Suppressor macrophage treated with lipopolysaccharide for 1 hour (primary cell): ENCODE measurements at regions not wholly inside any gene's neighbourhood (a gene's known extent, or its start where the extent isn't known, plus 50 kb on each side); places are given as distances from the start of the nearest gene placed in this dataset.
"Not testable (repeated sequence)": the region's sequence is repeated elsewhere in the genome, so short reads cannot be mapped to it uniquely, and the experiment has no call there.

Experiments used
- DNase-seq, 3 donors: peaks; one replicate each; pipeline ENCODE4 v3.0.0-alpha.2; 2020 to 2022

DNA sequence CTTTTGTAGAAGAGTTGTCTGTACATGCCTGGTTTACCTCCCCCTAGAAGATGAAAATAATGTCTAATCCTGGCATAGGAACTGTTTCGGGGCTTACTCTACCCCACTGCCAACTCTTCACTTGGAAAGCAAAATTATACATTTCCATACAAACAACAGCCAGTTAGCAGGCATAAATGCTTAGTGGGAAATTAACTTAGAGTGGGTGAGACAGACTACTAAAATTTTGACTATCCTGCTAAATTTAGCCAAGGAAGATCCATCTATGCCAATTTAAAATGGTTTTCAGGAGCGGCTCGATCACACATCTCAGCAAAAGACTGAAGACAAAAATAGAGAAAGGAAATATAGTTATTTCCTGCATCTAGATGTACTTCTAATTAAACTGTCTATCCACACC lies 221.2 kb downstream of the TPBG start:
- DNase-seq: no peak

DNA sequence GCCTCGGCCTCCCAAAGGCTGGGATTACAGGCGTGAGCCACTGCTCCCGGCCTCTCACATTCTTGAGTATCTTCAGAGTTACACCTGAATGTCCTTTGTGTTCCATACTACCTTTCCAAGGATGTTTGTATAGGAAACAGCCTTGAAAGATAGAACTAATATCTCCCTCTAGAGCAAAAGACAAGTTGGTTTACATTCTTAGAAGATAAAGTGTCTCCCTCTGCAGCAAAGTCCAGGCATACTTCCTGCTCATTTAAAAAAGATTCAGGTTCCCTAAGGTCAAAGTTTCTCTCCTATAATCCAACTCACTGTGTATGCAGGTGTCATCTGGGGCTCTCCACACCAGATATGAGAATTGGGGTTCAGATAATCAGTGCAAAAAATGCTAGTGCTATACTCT lies 224.4 kb downstream of the TPBG start:
- no peak for DNase-seq

DNA sequence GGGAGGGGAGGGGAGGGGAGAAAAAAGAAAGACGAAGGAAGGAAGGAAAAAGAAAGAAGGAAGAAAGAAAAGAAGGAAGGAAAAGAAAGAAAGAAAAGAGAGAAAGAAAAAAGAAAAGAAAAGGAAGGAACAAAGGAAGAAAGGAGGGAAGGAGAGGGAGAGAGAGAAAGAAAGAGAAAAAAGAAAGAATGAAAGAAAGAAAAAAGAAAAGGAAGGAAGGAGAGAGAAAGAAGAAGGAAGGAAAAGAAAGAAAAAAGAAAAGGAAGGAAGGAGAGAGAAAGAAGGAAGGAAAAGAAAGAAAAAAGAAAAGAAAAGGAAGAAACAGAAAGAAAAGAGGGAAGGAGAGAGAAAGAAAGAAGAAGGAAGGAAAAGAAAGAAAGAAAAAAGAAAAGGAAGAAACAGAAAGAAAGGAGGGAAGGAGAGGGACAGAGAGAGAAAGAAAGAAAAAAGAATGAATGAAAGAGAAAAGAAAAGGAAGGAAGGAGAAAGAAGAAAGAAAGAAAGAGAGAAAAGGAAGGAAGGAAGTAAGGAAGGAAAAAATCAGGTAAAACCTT lies 225.3 kb downstream of the TPBG start:
- no peak for DNase-seq

DNA sequence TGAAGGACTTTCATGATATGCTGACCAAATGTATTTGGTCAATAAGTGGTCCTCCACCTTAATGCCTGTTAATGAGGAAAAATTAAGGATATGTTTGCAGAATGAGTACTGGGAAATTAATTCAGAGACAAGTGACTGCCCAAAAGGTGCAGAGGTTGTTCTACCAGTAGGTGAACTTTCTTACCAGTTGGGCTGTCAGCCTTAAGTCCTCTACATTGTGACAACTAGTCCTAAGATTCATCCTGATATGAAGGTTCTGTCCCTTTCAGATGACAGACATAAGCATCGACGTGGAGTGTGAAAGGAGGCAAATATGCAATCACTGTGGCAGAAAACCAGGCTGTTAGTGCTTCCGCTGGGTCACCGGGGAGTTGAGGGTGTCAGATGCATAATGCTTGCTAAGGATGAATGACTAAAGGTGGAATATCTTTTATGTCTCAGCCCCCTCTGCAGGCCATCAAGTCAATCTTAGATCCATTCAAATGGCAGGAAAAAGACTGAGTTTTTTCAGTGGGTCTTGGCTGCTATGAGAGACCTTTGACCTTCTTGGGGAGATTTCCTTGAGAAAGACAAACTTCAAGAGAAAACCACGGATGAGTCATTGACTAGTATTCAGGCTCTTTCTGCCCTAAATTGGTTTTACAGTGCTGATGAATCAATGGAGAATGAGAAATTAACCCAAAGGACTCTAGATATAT lies 226.0 kb downstream of the TPBG start:
- DNase-seq: peak in 1 of 3 donors; percentile 9

DNA sequence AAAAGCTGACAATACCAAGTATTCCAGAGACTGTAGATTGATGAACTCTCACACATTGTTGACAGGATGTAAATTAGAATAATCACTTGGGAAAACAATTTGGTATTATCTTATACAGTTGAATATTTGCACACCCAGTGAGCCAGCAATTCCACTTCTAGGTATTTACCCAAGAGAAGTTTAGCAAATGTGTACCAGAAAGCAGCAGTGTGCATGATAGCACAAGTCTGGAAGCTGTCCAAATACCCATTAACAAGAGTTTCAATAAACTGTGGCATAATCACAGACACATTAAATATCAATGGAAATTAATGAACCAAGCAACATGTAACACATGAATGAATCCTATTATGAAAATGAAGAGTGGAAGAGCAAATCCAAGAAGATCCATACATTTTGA lies 233.6 kb downstream of the TPBG start:
- DNase-seq: no peak

DNA sequence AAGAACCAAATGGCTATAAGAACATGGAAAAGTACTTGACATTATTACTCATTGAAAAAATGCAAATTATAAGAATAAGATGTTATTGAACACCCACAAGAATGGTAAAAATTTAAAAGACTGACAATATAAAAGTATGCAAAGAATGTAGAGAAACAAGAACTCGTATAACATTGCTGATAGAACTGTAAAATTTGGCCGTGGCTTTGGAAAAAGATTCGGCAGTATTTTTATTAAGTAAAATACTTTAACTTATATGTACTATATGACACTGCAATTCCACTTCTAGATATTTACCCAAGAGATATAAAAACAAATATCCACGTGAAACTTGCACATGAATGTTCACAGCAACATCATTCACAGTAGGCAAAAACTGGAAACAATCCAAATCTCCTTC lies 239.2 kb downstream of the TPBG start:
- no peak for DNase-seq

DNA sequence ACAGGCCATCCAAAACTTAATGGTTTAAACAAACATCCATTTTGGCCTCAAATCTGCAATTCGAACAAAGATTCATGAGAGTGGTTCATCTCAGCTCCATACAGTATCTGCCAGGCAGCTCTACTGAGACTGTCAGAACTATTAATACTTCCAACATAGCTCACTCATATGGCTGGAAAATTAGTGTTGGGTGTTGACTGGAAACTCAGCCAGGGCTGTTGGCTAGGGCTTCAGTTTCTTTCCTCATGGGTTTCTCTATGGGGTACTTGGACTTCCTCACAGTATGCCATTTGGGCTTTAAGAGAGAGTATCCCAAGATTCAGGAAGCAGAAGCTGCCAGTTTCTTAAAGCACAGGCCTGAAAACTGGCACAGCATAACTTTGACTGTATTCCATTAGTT lies 240.3 kb downstream of the TPBG start:
- no peak for DNase-seq

DNA sequence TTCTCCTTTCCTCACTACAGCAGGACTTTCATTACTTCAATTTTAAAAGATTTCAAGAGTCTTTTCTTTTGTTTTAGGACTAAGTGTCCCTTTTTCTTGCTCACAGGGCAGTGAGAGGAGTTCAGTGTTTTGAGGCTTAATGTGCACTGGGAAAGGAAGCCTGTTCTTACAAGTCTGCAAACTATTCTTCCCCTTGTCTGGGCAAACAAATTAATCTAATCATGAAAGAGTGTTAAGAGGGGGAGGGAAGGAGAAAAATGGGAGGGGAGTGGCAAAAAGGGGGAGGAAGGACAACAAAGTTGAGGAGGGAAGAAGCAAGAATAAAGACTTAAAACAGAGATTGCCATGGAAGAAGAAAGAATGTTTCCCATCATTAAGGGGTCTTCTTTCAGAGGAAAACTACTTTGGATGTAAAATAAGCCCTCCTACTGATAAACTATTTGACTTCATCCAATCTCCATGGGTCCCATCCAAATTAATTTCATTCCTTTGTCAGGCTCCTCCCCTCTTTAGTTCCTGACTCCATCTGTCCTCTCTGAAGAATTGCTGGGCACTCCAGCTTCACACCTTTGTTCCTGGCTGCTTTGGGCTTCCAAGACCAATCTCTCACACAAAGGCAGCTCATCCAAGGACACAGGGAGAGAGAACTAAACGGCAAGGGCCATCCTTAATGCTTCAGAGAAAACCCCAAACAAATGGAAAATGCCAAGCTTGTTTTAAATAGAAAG lies 244.5 kb downstream of the TPBG start:
- DNase-seq: no peak

DNA sequence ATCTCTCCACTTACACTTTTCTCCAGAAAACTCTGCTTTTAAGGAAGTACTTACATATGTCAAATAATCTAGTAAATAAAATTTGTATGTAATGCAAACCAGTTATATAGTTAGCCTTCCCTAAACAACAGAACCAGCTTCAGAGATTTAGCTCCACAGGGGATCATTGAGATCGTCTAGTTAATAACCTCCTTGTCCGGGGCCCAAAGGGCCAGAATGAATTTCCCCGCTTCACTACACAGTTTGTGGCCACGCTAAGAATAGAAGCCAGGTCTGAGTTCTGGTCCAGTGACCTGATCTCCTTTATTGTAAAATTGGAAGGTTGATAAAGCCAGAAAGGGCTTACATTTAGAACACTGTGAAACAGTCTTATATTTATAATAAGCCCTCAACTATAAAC lies 245.2 kb downstream of the TPBG start:
- no peak for DNase-seq

DNA sequence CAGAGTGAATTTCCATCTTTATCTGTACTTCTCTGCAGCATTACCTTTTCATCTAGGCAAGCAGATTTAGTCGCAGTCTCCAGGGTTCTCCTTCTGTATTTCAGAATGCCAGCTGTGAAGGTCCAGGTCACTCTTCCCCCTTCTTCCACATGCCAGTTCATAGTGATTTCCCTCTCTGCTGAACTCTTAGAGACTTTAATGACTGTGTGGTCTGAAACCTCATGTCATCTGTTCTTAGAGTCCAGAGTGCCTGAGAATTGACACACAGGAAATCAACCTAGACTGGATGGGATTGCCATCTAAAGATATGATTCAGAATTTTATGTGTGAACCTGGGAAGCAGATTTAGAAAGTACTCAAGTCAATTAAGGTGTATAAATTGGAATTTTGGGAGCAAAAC lies 248.1 kb downstream of the TPBG start:
- DNase-seq: no peak

DNA sequence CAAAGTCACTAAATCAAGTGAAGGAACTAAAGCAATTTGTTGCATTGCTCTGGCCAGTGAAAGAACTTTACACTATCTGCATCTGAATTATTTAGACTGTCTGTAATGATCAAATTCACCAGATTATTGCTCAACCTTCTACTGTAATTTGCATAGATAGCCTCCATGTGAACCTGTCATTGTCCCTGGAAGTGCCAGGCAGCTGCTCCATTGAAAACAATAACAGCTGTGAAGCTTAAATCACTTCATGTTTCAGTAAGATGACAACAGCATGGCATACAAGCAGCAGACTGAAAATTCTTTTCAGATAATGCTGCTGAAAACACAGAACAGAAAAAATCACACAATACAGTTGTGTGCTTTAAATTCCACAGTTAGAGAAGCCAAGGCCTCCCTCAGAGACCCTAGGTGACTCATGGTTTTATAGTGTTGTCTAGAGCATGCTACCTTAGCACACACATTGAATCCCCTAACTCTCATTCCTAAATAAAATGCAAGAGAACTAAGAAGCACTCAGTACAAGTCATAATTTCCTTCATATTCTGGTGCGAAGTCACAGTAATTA lies 248.9 kb downstream of the TPBG start:
- no peak for DNase-seq

DNA sequence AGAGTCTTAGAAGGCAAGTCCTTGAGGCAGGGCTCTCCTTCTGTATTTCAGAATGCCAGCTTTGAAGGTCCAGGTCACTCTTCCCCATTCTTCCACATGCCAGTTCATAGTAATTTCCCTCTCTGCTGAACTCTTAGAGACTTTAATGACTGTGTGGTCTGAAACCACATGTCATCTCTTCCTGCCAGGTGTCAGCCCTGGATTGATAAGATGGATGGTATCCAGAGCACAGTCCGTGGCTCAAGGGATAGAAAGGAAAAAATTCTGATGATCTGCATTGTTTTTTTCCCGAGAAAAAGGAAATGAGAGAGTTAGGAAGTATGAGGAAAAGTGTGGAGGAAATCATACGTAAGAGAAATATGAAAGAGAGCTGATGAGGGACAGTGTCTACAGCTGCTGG lies 250.9 kb downstream of the TPBG start:
- DNase-seq: no peak

DNA sequence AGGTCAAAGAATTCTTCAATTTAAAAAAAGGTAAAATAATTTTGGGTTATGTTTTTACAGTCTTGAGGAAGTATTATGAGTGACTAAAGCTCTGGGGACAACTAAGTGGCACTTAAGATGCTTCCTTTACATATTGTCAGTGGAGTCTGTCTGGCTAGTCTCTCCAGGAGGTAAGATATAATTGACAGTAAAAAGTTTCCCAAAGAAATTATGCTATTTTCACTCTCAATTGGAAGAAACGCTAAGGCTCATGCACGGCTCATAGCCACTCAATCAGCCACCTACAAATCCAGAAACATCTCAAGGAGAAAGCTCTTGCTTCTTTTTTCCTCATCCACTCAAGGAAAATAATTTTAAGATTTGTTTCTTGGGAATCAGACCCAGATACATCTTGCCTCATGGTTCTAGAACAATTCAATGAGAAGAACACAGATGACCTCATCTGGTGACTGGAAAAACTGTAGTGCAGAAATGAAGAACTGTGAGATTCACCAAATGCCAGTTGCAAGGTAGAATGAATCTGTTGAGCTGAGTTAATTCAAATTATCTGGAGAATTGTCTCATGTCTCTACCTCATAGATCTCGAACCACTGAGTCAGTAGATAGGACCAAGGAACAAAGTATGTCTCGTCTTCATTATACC lies 252.9 kb downstream of the TPBG start:
- DNase-seq: no peak

DNA sequence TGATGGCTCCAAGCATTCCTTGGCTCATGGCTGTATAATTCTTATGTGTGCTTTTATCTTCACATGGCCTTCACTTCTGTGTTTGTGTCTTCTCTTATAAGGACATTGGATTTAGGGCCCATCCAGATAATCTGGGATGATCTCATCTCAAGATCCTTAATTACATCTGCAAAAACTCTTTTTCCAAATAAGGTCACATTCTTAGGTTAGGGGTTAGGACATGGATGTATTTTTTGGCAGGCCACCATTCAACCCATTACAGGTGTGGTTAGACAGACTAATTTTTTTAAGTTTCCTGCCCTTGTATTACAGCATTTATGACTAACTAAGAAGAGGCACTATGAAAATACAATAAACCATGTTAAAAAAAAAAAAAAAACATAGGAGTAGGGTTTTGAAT lies 254.0 kb downstream of the TPBG start:
- no peak for DNase-seq

DNA sequence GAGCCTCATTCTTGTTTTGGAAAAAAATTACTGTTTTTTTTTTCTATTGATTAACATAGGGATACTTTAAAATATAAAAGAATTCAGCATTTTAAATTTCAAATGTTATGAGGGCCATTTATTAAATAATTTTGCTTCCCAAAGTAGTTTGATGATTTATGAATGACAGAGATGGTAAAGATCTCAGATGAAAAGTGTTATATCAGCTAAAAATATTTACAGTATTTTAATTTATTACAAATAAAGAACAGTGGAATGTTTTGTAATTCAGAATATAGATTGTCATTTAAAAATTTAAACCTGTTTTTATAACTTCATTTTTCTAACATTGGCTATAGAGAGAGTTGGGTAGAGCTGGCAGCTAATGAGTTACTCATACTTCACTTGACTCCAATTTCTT lies 256.0 kb downstream of the TPBG start:
- DNase-seq: no peak

DNA sequence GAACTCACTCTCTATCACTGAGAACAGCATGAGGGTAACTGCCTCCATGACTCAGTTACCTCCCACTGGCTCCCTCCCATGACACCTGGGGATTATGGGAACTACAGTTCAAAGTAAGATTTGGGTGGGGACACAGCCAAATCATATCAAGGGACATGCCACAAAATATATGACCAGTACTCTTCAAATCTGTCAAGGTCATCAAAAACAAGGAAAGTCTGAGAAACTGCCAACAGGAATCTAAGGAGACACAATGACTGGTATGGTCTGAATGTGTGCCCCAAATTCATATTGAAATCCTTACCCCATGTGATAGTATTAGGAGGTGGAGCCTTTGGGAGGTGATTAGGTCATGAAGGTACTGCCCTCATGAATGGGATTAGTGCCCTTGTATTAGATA lies 258.8 kb downstream of the TPBG start:
- DNase-seq: no peak

DNA sequence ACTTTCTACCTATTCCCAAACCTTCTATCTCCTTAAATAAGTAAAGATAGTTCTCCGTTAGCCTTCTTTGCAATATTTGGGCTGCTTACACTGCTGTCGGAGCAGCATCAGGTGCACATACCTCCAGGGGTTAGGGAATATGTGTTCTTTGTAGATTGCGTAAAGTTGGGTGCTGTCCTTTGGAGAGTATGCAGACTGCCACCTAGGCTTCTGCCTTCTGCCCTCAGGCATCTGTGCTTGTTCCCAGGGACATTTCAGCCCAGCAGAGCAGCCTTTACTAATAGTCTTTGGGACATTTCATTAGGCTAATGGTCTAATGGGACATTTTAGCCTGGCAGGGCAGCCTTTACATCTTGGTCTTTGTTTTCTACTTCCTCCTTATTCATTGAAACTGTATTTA lies 260.6 kb downstream of the TPBG start:
- DNase-seq: no peak

DNA sequence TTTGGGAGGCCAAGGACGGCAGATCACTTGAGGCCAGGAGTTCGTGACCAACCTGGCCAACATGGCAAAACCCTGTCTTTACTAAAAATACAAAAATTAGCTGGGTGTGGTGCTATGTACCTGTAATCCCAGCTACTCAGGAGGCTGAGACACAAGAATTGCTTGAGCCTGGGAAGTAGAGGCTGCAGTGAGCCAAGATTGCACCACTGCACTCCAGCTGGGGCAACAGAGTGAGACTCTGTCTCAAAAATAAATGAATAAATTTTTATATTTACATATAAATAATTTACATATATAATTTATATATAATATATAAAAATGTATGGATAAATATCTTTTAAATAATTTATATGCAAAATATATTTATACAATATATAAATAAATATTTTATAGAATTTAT lies 263.3 kb downstream of the TPBG start:
- not testable (repeated sequence) for DNase-seq

DNA sequence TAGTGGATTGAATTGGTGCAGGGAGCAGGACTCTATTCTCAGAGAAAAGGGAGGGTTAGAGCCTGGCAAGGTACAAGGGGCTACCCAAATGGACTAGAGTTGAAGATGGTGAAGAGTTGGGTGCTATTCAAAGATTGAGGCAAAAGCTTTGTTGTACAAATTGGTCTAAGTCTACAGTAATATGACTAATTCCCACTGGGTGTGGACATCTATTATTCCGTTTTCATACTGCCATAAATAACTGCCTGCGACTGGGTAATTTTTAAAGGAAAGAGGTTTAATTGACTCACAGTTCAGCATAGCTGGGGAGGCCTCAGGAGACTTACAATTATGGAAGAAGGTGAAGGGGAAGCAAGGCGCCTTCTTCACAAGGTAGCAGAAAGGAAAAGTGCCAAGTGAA lies 266.3 kb downstream of the TPBG start:
- no peak for DNase-seq

DNA sequence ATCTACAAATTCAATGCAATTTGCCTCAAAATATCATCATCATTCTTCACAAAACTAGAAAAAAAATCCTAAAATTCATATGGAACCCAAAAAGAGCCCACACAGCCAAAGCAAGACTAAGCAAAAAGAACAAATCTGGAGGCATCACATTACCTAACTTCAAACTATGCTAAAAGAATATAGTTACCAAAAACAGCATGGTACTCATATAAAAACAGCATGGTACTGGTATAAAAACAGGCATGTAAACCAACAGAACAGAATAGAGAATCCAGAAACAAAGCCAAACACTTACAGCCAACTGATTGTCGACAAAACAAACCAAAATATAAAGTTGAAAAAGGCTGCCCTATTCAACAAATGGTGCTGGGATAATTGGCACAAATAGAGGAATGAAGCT lies 278.1 kb downstream of the TPBG start:
- DNase-seq: no peak

DNA sequence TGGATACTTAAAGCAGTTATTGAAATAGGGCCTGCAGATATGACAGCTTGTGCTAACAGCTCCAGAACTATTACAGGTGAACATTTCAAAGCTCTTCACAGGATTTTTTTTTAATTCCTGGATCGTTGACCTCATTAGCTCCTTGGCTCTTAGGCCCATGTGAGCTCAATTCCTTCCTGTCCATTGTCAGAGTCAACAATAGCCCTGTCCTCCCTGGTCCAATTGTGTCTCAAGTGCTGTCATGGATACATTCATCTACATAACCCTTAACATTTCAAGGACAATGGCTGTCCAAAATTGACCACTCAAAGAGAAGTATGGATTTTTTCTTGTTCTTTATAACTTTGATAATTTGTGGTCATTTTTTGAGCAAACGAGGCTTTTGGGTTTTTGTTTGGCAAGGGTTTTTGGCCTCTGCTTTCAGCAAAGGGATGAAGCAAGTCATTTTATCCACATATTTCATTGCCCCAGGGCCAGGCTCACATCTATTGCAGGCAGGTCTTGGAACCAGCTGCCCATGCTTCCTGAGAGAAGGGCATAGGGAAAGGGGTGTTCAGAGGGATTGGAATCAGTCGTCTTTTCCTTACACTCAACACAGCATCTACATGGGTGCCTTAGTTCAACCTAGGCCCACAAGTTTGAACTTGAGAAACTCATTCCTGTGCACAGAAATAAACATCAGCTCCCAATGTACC lies 282.1 kb downstream of the TPBG start:
- DNase-seq: no peak

DNA sequence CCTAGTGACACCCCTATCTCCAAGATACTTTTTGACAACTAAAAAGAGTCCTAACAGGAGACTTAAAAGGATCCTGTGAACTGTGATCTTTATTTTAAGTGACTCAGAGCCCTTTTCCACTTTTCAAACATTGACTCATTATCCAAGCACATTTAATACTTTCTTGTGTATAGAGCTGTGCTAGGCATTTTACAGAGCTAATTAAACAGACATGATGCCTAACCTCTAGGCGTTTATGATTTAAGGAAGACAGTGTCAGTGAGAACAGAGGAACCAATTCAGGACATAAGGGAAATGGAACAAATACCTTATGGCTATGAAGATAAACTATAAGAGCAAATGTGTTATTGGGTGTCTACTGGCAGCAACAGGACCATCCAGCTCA lies 282.6 kb downstream of the TPBG start:
- DNase-seq: no peak

DNA sequence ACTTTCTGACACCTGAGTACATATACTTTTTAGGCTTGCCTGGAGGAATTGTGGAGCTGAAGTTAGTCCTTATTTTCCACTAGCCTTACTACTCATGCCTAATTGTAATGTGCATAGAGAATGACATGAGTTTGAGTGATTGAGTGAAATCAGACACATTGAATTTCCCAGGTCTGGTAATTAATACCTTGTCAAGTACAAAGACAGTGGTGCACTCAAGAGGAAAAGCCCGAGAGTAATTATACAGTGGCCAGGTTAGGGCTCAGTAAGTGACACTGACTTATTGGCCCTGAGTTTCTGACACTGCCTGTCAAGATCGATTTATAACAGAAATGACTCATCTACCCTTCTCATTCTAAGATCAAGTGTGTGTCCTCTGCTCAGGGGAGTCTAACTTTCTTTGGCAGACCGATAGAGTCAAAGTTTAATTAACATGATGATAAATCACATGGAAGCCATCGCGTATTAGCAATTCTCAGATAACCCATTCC lies 288.3 kb downstream of the TPBG start:
- no peak for DNase-seq
